ENCODE measurements at regions not wholly inside any gene's neighbourhood (a gene's known extent, or its start where the extent isn't known, plus 50 kb on each side); places are given as distances from the start of the nearest gene placed in this dataset.

DNA sequence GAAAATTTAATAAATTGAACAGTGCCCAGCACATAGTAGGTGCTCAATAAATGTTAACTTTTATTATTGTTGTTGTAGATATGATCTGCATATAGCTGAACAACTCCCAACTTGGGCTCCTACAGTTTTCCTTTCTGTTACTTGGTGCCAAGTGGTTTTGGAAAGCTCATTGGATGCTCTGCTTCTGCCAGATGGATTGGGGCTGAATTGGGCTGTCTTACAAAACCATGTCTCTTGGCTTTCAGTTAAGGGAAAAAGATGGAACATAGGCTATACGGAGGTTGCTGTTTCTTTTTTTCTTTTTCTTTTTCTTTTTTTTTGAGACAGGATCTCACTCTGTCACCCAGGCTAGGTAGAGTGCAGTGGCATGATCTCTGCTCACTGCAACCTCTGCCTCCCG is 140.7 kb upstream of the PWP1 start:
- Histone ChIP-seq H4K5ac (ENCODE audit: insufficient read length, low read depth, low read length) (no peak overlapping the region), H4K8ac (ENCODE audit: extremely low read depth, insufficient read depth, low read length) (no peak overlapping the region), H3K9me3 (ENCODE audit: insufficient read depth in 2 of 2, low read depth in 1 of 2, low read length in 1 of 2) (no peaks in the 10 kb centered on the region), H4K91ac (replicated peaks; ENCODE audit: insufficient read length, low read length) (no peak overlapping the region), H3K9ac (replicated peaks in 1 of 4; ENCODE audit: extremely low read depth in 1 of 4, low read depth in 3 of 4, low read length in 3 of 4) (no peak overlapping the region), H3K4me2 (ENCODE audit: insufficient read depth in 1 of 2, low read depth in 2 of 2, low read length in 2 of 2) (no peak overlapping the region), H3K23ac (ENCODE audit: insufficient read length) (no peak overlapping the region), H3K27me3 (replicated peaks in 1 of 4; ENCODE audit: control insufficient read depth in 3 of 4, extremely low read depth in 1 of 4, insufficient read depth in 3 of 4, low read length in 3 of 4) (no peaks in the 10 kb centered on the region), H3K79me1 (ENCODE audit: low read depth, low read length) (no peaks in the 10 kb centered on the region), H3K56ac (replicated peaks; ENCODE audit: insufficient read length, low read depth, low read length) (no peak overlapping the region), H3K18ac (ENCODE audit: extremely low read depth, low read length) (no peak overlapping the region), H2AK5ac (ENCODE audit: low read depth, low read length) (no peak overlapping the region), H3K79me2 (ENCODE audit: control insufficient read depth in 1 of 2, insufficient read depth in 2 of 2, low read length in 2 of 2) (no peaks in the 10 kb centered on the region), H3K4me1 (replicated peaks in 1 of 4; ENCODE audit: control insufficient read depth in 3 of 4, insufficient read depth in 4 of 4, low read length in 3 of 4) (no peaks in the 10 kb centered on the region), H2BK120ac (replicated peaks; ENCODE audit: low read depth, low read length) (no peak overlapping the region), H2BK15ac (ENCODE audit: low read length) (no peak overlapping the region), H3K4ac (replicated peaks; ENCODE audit: insufficient read length, low read depth, low read length) (no peak overlapping the region), H2BK12ac (ENCODE audit: low read depth, low read length) (no peak overlapping the region), H3K27ac (ENCODE audit: low read depth, low read length) (no peak overlapping the region), H4K20me1 (replicated peaks in 1 of 2; ENCODE audit: control insufficient read depth in 1 of 2, insufficient read depth in 2 of 2, low read length in 2 of 2) (no peaks in the 10 kb centered on the region), H2BK20ac (ENCODE audit: low read length) (no peak overlapping the region), H3K4me3 (ENCODE audit: extremely low read depth in 1 of 4, insufficient read depth in 2 of 4, low read depth in 3 of 4, low read length in 4 of 4) (no peak overlapping the region), H2AFZ (ENCODE audit: low read length) (no peak overlapping the region), H3K14ac (ENCODE audit: insufficient read length) (no peak overlapping the region), H3K23me2 (ENCODE audit: low read depth, low read length) (no peaks in the 10 kb centered on the region), H2BK5ac (ENCODE audit: low read depth, low read length) (no peak overlapping the region), H3K36me3 (ENCODE audit: control insufficient read depth in 2 of 4, insufficient read depth in 4 of 4, low read length in 3 of 4) (no peaks in the 10 kb centered on the region)
- ChIA-PET POLR2A (ENCODE audit: partially characterized antibody) (no interaction called here), CTCF (ENCODE audit: partially characterized antibody) (interaction anchor here (0.6 to 1.6 kb wide), 13 partner anchors 10 to 413 kb away, joined by 3 to 8 read pairs (median 3); no protein-coding TSS in a partner anchor)
- TF ChIP-seq CEBPB (IDR thresholded peaks at IDR 0.05; ENCODE audit: low read depth, low read length) (no peak), POU5F1 (IDR thresholded peaks at IDR 0.05; ENCODE audit: low read depth, low read length) (no peak), SP1 (IDR thresholded peaks at IDR 0.05; ENCODE audit: low read depth, low read length) (no peak), CHD2 (IDR thresholded peaks at IDR 0.05; ENCODE audit: low read length) (no peak), TCF12 (IDR thresholded peaks at IDR 0.05; ENCODE audit: low read depth, low read length) (no peak), NANOG (IDR thresholded peaks at IDR 0.05; ENCODE audit: insufficient read depth, low read depth, low read length, poor library complexity, severe bottlenecking) (no peak), CBX8 (IDR thresholded peaks at IDR 0.05; ENCODE audit: borderline replicate concordance, low read depth, low read length) (no peak), SRF (IDR thresholded peaks at IDR 0.05; ENCODE audit: low read depth, low read length) (no peak), TAF1 (IDR thresholded peaks at IDR 0.05; ENCODE audit: low read depth, low read length) (no peak)
- TF ChIP-seq, protein P1, sequence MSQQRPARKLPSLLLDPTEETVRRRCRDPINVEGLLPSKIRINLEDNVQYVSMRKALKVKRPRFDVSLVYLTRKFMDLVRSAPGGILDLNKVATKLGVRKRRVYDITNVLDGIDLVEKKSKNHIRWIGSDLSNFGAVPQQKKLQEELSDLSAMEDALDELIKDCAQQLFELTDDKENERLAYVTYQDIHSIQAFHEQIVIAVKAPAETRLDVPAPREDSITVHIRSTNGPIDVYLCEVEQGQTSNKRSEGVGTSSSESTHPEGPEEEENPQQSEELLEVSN (IDR thresholded peaks at IDR 0.05), result no peak
- FAIRE-seq (no peak), DNase-seq (ENCODE audit: low read depth in 1 of 2, low spot score in 2 of 2) (no peak)
- 84% methylated on average over 2 of the region's 2 CpGs; no CpG with 5 or more reads in 1 of the 2 experiments for WGBS, 2 experiments (ENCODE audit: extremely low coverage in 1 of 2, insufficient coverage in 1 of 2, insufficient read length in 1 of 2, insufficient replicate concordance in 2 of 2, low coverage in 1 of 2, low lambda C conversion rate in 2 of 2, missing lambda C conversion rate in 1 of 2)

Measured in H1 (cell line).